ENCODE measurements at regions not wholly inside any gene's neighbourhood (a gene's known extent, or its start where the extent isn't known, plus 50 kb on each side); places are given as distances from the start of the nearest gene placed in this dataset.

DNA sequence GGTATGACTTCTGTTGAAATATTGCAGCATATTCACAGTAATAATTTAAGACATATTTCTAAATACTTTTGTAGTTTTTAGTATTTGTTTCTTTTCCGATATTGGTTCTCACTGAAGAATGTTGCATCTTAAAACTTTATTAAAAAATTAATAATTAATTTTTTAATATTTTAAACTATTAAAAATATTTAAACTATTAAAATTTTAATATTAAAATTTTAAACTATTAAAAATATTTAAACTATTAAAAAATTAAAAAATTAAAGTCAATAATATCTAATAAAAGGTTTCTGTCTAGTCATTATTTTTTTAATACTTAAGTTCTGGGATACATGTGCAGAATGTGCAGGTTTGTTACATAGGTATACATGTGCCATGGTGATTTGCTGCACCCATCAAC lies 149.3 kb upstream of the CCNH start (continued):
- TF ChIP-seq, protein P1, sequence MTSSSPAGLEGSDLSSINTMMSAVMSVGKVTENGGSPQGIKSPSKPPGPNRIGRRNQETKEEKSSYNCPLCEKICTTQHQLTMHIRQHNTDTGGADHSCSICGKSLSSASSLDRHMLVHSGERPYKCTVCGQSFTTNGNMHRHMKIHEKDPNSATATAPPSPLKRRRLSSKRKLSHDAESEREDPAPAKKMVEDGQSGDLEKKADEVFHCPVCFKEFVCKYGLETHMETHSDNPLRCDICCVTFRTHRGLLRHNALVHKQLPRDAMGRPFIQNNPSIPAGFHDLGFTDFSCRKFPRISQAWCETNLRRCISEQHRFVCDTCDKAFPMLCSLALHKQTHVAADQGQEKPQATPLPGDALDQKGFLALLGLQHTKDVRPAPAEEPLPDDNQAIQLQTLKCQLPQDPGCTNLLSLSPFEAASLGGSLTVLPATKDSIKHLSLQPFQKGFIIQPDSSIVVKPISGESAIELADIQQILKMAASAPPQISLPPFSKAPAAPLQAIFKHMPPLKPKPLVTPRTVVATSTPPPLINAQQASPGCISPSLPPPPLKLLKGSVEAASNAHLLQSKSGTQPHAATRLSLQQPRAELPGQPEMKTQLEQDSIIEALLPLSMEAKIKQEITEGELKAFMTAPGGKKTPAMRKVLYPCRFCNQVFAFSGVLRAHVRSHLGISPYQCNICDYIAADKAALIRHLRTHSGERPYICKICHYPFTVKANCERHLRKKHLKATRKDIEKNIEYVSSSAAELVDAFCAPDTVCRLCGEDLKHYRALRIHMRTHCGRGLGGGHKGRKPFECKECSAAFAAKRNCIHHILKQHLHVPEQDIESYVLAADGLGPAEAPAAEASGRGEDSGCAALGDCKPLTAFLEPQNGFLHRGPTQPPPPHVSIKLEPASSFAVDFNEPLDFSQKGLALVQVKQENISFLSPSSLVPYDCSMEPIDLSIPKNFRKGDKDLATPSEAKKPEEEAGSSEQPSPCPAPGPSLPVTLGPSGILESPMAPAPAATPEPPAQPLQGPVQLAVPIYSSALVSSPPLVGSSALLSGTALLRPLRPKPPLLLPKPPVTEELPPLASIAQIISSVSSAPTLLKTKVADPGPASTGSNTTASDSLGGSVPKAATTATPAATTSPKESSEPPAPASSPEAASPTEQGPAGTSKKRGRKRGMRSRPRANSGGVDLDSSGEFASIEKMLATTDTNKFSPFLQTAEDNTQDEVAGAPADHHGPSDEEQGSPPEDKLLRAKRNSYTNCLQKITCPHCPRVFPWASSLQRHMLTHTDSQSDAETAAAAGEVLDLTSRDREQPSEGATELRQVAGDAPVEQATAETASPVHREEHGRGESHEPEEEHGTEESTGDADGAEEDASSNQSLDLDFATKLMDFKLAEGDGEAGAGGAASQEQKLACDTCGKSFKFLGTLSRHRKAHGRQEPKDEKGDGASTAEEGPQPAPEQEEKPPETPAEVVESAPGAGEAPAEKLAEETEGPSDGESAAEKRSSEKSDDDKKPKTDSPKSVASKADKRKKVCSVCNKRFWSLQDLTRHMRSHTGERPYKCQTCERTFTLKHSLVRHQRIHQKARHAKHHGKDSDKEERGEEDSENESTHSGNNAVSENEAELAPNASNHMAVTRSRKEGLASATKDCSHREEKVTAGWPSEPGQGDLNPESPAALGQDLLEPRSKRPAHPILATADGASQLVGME (CRISPR knock-in tag; IDR thresholded peaks at IDR 0.05) = no peak
- TF ChIP-seq, protein P2, sequence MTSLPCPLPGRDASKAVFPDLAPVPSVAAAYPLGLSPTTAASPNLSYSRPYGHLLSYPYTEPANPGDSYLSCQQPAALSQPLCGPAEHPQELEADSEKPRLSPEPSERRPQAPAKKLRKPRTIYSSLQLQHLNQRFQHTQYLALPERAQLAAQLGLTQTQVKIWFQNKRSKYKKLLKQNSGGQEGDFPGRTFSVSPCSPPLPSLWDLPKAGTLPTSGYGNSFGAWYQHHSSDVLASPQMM (CRISPR knock-in tag; IDR thresholded peaks at IDR 0.05) = no peak
- TF ChIP-seq HDGF (IDR thresholded peaks at IDR 0.05) = no peak
- no peak for TF ChIP-seq TEAD4 (IDR thresholded peaks at IDR 0.05; ENCODE audit: low read length)
- no peak for TF ChIP-seq TEAD4 (CRISPR knock-in tag; IDR thresholded peaks at IDR 0.05; ENCODE audit: borderline replicate concordance)
- TF ChIP-seq ZNF717 (CRISPR knock-in tag; IDR thresholded peaks at IDR 0.05) = no peak
- TF ChIP-seq, protein P3, sequence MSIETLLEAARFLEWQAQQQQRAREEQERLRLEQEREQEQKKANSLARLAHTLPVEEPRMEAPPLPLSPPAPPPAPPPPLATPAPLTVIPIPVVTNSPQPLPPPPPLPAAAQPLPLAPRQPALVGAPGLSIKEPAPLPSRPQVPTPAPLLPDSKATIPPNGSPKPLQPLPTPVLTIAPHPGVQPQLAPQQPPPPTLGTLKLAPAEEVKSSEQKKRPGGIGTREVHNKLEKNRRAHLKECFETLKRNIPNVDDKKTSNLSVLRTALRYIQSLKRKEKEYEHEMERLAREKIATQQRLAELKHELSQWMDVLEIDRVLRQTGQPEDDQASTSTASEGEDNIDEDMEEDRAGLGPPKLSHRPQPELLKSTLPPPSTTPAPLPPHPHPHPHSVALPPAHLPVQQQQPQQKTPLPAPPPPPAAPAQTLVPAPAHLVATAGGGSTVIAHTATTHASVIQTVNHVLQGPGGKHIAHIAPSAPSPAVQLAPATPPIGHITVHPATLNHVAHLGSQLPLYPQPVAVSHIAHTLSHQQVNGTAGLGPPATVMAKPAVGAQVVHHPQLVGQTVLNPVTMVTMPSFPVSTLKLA (conservative IDR thresholded peaks at IDR 0.05) = no peak
- TF ChIP-seq GTF2A2 (tag; IDR thresholded peaks at IDR 0.05) = no peak
- TF ChIP-seq SMARCC2 (IDR thresholded peaks at IDR 0.05; ENCODE audit: low read depth) = no peak
- TF ChIP-seq TOE1 (IDR thresholded peaks at IDR 0.05; ENCODE audit: borderline replicate concordance) = no peak
- no peak for TF ChIP-seq TOE1 (CRISPR knock-in tag; IDR thresholded peaks at IDR 0.05; ENCODE audit: borderline replicate concordance, low read depth)

Data from K562 (cell line).